HCT116 (cell line): ENCODE measurements at regions not wholly inside any gene's neighbourhood (a gene's known extent, or its start where the extent isn't known, plus 50 kb on each side); places are given as distances from the start of the nearest gene placed in this dataset.

Source experiments
- ATAC-seq: fragments of 200-7000 bp; cut with Tn5 transposase; 2 replicates; pipeline ENCODE4 v1.9.1; 2020; ENCODE audit warnings: mild to moderate bottlenecking, moderate library complexity
- BruUV-seq: library from RNA; stranded (reverse); fragments of 400-500 nt; replicated peaks from 2 replicates; lab custom pipeline; 2021; lab: Mats Ljungman, UMichigan
- CTCF ChIA-PET: fragments of 300-600 bp; sonication (Branson Sonifier 250); formaldehyde crosslinking; loops from one replicate; lab custom pipeline; 2021; ENCODE audit warnings: antibody characterized with exemption; lab: Charles Lee
- POLR2A ChIA-PET: fragments of 300-600, 350-600 bp; sonication (Branson Sonifier 250); formaldehyde crosslinking; loops from one replicate; lab custom pipeline; 2021; ENCODE audit warnings: antibody characterized with exemption; lab: Charles Lee
- RAD21 ChIA-PET, 2 experiments: fragments of 300-600 bp; sonication (Branson Sonifier 250); formaldehyde crosslinking; loops; one replicate each; lab custom pipeline; 2023; ENCODE audit warnings: low total read pairs in 2 of 2; ENCODE audit not compliant: uncharacterized antibody in 2 of 2, unreplicated experiment in 2 of 2, low non-redundant PET in 1 of 2; lab: Charles Lee
- DNase-seq: peaks from one replicate; pipeline ENCODE4 v3.0.0-alpha.2; 2010; ENCODE audit warnings: low read depth, low spot score
- H2AFZ ChIP-seq: fragments of 200-600 bp; shearing (Covaris generic), sonication (generic); 2 replicates; pipeline ENCODE4 v1.6.1; 2017; ENCODE audit warnings: low read depth, mixed run types, mixed read lengths, antibody characterized with exemption, low read length; ENCODE audit not compliant: poor library complexity, severe bottlenecking
- H3K27ac ChIP-seq: 2 replicates; pipeline ENCODE4 v1.5.1; 2012; ENCODE audit warnings: low read depth, low read length
- H3K27me3 ChIP-seq: fragments of 200-600 bp; sonication (generic); 2 replicates; pipeline ENCODE4 v1.6.1; 2016; ENCODE audit warnings: mixed run types, low read length, mixed read lengths; ENCODE audit not compliant: insufficient read depth
- H3K36me3 ChIP-seq, 2 experiments: fragments of 200-500 bp in 1 of 2; fragments of 200-600 bp in 1 of 2; sonication (Bioruptor generic) in 1 of 2; sonication (generic) in 1 of 2; 2 replicates each; pipeline versions ENCODE4 v1.5.1 to v1.6.1; 2014 to 2016; ENCODE audit warnings: low read length in 2 of 2, inconsistent platforms in 1 of 2, mixed read lengths in 1 of 2, mixed run types in 1 of 2; ENCODE audit not compliant: insufficient read depth in 2 of 2, control insufficient read depth in 1 of 2
- H3K4me1 ChIP-seq, 2 experiments: fragments of 200-600 bp in 1 of 2; sonication (generic) in 1 of 2; 2 replicates each; pipeline versions ENCODE4 v1.5.1 to v1.6.1; 2012 to 2017; ENCODE audit warnings: low read length in 2 of 2, inconsistent platforms in 1 of 2, mild to moderate bottlenecking in 1 of 2, mixed read lengths in 1 of 2, mixed run types in 1 of 2, moderate library complexity in 1 of 2; ENCODE audit not compliant: insufficient read depth in 2 of 2, control insufficient read depth in 1 of 2
- H3K4me2 ChIP-seq: fragments of 200-600 bp; sonication (generic); 2 replicates; pipeline ENCODE4 v1.6.1; 2017; ENCODE audit warnings: mixed run types, low read length, mixed read lengths
- H3K4me3 ChIP-seq, 2 experiments: fragments of 200-600 bp in 1 of 2; sonication (generic) in 1 of 2; replicated peaks in 1 of 2; 2 replicates each; pipeline ENCODE4 v1.5.1; 2011 to 2016; ENCODE audit warnings: low read length in 2 of 2, control low read depth in 1 of 2, low read depth in 1 of 2, mild to moderate bottlenecking in 1 of 2, mixed read lengths in 1 of 2, mixed run types in 1 of 2
- H3K79me2 ChIP-seq: fragments of 200-600 bp; sonication (generic); 2 replicates; pipeline ENCODE4 v1.6.1; 2017; ENCODE audit warnings: mild to moderate bottlenecking, mixed run types, low read length, moderate library complexity, mixed read lengths; ENCODE audit not compliant: insufficient read depth
- H3K9ac ChIP-seq: fragments of 200-600 bp; sonication (generic); 2 replicates; pipeline ENCODE4 v1.6.1; 2016; ENCODE audit warnings: low read length, mixed read lengths
- H3K9me2 ChIP-seq: fragments of 200-600 bp; sonication (generic), shearing (Covaris generic); 2 replicates; pipeline ENCODE4 v1.6.1; 2017; ENCODE audit warnings: mixed run types, mild to moderate bottlenecking, moderate library complexity; ENCODE audit not compliant: insufficient read depth
- H3K9me3 ChIP-seq, 2 experiments: fragments of 200-500 bp in 1 of 2; fragments of 200-600 bp in 1 of 2; sonication (Bioruptor generic) in 1 of 2; sonication (generic) in 1 of 2; 2 replicates each; pipeline ENCODE4 v1.6.1; 2014 to 2017; ENCODE audit warnings: low read length in 2 of 2, mixed read lengths in 2 of 2, inconsistent platforms in 1 of 2, low read depth in 1 of 2, mild to moderate bottlenecking in 1 of 2, mixed run types in 1 of 2, moderate library complexity in 1 of 2; ENCODE audit not compliant: control insufficient read depth in 1 of 2, insufficient read depth in 1 of 2
- H4K20me1 ChIP-seq: fragments of 200-600 bp; sonication (generic), shearing (Covaris generic); 2 replicates; pipeline ENCODE4 v1.6.1; 2017; ENCODE audit warnings: mixed run types, mild to moderate bottlenecking, moderate library complexity; ENCODE audit not compliant: insufficient read depth
- CBX3 ChIP-seq: IDR thresholded peaks from 2 replicates; pipeline ENCODE4 v1.6.1; 2012; ENCODE audit warnings: low read depth
- CEBPB ChIP-seq: IDR thresholded peaks from 2 replicates; pipeline ENCODE4 v1.6.1; 2012; ENCODE audit warnings: low read depth
- EGR1 ChIP-seq: IDR thresholded peaks from 2 replicates; pipeline ENCODE4 v1.6.1; 2012; ENCODE audit warnings: low read depth
- ELF1 ChIP-seq: IDR thresholded peaks from 2 replicates; pipeline ENCODE4 v1.6.1; 2012; ENCODE audit warnings: low read depth, borderline replicate concordance
- EZH2phosphoT487 ChIP-seq: fragments of 200-600 bp; IDR thresholded peaks from 2 replicates; pipeline ENCODE4 v1.6.1; 2018; ENCODE audit warnings: antibody characterized with exemption, borderline replicate concordance
- JUND ChIP-seq: IDR thresholded peaks from 2 replicates; pipeline ENCODE4 v1.6.1; 2012
- SIN3A ChIP-seq: IDR thresholded peaks from 2 replicates; pipeline ENCODE4 v1.6.1; 2012; ENCODE audit warnings: low read depth
- SRF ChIP-seq: IDR thresholded peaks from 2 replicates; pipeline ENCODE4 v1.6.1; 2012; ENCODE audit warnings: low read depth
- ZFX ChIP-seq: fragments of 450-650 bp; IDR thresholded peaks from 2 replicates; pipeline ENCODE4 v1.6.1; 2017
- ZNF274 ChIP-seq: fragments of 200-500 bp; sonication (Bioruptor generic); IDR thresholded peaks from 2 replicates; pipeline ENCODE4 v1.6.1; 2014; ENCODE audit warnings: mild to moderate bottlenecking, low read depth, low read length, inconsistent platforms
- intact Hi-C: fragments of 100-400 bp; cut with micrococcal nuclease; formaldehyde crosslinking; loops from 2 replicates; pipeline ENCODE4 v1.10.0; 2022
- TF ChIP-seq, protein P1 (sequence below): IDR thresholded peaks from 2 replicates; pipeline ENCODE4 v1.6.1; 2012; ENCODE audit warnings: low read depth
- TF ChIP-seq, protein P2 (sequence below), 3 experiments: fragments of 200-600 bp in 1 of 3; sonication (generic) in 1 of 3; IDR thresholded peaks in 2 of 3; conservative IDR thresholded peaks in 1 of 3; 2 replicates each; pipeline ENCODE4 v1.5.1; 2012 to 2017; ENCODE audit warnings: low read depth in 2 of 3, low read length in 2 of 3, antibody characterized with exemption in 1 of 3, borderline replicate concordance in 1 of 3, control low read depth in 1 of 3, mild to moderate bottlenecking in 1 of 3, mixed read lengths in 1 of 3, mixed run types in 1 of 3, moderate library complexity in 1 of 3; ENCODE audit not compliant: insufficient read depth in 1 of 3

DNA sequence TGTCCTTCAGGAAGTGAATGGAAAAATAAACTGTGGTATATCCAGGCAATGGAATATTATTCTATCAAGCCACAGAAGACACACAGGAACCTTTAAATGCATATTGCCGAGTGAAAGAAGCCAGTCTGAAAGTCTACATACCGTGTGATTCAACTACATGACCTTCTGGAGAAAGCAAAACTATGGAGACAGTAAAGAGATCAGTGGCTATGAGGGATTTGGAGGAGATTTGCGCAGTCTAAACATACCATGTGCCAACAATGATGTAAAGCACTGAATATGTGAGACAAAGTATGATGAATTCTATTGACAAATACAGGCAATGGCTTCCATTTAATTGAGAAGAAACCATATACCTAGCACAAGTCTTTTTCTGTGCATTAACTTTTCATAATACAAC lies 518.3 kb upstream of the ZNF337 start (continued):
- TF ChIP-seq, protein P1, sequence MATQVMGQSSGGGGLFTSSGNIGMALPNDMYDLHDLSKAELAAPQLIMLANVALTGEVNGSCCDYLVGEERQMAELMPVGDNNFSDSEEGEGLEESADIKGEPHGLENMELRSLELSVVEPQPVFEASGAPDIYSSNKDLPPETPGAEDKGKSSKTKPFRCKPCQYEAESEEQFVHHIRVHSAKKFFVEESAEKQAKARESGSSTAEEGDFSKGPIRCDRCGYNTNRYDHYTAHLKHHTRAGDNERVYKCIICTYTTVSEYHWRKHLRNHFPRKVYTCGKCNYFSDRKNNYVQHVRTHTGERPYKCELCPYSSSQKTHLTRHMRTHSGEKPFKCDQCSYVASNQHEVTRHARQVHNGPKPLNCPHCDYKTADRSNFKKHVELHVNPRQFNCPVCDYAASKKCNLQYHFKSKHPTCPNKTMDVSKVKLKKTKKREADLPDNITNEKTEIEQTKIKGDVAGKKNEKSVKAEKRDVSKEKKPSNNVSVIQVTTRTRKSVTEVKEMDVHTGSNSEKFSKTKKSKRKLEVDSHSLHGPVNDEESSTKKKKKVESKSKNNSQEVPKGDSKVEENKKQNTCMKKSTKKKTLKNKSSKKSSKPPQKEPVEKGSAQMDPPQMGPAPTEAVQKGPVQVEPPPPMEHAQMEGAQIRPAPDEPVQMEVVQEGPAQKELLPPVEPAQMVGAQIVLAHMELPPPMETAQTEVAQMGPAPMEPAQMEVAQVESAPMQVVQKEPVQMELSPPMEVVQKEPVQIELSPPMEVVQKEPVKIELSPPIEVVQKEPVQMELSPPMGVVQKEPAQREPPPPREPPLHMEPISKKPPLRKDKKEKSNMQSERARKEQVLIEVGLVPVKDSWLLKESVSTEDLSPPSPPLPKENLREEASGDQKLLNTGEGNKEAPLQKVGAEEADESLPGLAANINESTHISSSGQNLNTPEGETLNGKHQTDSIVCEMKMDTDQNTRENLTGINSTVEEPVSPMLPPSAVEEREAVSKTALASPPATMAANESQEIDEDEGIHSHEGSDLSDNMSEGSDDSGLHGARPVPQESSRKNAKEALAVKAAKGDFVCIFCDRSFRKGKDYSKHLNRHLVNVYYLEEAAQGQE: no peak
- TF ChIP-seq ZFX: no peak
- TF ChIP-seq, all 23 proteins: peak for 0

DNA sequence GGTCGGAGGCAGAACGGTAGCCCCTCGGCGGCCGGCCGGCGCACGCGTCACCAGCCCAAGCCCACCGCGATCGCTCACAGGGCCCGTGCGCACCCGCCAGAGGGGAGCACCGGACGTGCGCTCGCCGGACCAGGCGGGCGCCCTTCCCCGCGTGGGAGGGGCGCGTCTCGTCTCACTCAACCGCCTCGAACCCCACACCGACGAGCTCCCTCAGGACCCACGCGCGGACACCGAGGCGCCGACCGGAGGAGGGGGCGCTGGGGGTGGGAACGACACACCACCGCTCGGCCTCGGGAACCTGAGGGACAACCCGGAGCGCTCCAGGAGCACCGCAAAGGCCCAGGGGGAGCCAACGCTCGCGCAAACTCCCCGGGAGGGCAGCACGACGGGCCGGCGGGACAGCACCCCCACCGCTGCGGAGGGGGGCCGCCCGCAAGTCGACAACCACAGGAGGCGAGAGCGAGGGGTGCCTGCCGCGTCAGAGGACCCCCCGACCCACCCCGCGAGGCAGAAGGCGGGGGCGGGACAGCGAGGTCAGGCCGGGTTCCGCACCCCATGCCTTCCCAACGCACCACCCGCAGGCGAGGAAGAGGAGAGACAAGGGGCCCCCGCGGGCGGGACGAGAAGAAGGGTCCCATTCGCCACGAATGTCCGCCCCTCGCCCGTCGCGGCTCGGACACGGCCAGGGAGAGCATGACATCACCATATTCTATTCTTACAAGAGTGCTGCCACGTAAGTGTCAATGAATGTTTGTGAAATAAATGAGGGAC lies 512.7 kb upstream of the ZNF337 start:
- Histone ChIP-seq H3K27me3 (peaks cover 15% of the 10 kb centered on the region), H3K79me2 (no peaks in the 10 kb centered on the region), H3K4me3 (no peak overlapping the region), H3K9me3 (no peaks in the 10 kb centered on the region), H2AFZ (no peak overlapping the region), H3K9ac (no peak overlapping the region), H3K27ac (no peak overlapping the region), H3K36me3 (no peaks in the 10 kb centered on the region; a peak in 1 of 4 replicates), H3K4me2 (no peak overlapping the region), H4K20me1 (no peaks in the 10 kb centered on the region), H3K4me1 (no peaks in the 10 kb centered on the region), H3K9me2 (no peaks in the 10 kb centered on the region)
- ATAC-seq (no peak), DNase-seq (no peak)
- intact Hi-C loops: no loop called here
- TF ChIP-seq CBX3 (no peak), ELF1 (no peak), JUND (no peak), ZFX (no peak), CEBPB (no peak), SRF (no peak), EGR1 (no peak), ZNF274 (no peak), SIN3A (no peak), EZH2phosphoT487 (no peak)
- TF ChIP-seq, protein P2, sequence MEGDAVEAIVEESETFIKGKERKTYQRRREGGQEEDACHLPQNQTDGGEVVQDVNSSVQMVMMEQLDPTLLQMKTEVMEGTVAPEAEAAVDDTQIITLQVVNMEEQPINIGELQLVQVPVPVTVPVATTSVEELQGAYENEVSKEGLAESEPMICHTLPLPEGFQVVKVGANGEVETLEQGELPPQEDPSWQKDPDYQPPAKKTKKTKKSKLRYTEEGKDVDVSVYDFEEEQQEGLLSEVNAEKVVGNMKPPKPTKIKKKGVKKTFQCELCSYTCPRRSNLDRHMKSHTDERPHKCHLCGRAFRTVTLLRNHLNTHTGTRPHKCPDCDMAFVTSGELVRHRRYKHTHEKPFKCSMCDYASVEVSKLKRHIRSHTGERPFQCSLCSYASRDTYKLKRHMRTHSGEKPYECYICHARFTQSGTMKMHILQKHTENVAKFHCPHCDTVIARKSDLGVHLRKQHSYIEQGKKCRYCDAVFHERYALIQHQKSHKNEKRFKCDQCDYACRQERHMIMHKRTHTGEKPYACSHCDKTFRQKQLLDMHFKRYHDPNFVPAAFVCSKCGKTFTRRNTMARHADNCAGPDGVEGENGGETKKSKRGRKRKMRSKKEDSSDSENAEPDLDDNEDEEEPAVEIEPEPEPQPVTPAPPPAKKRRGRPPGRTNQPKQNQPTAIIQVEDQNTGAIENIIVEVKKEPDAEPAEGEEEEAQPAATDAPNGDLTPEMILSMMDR (IDR thresholded peaks at IDR 0.05 in 2 of 3, conservative IDR thresholded peaks at IDR 0.05 in 1 of 3; ENCODE audit: borderline replicate concordance in 1 of 3, insufficient read depth in 1 of 3, low read depth in 2 of 3, low read length in 2 of 3): no peak
- RAD21 ChIA-PET: no interaction called here
- CTCF ChIA-PET: no interaction called here
- BruUV-seq: no TSS peak
- POLR2A ChIA-PET: no interaction called here
